ENCODE measurements at regions not wholly inside any gene's neighbourhood (a gene's known extent, or its start where the extent isn't known, plus 50 kb on each side); places are given as distances from the start of the nearest gene placed in this dataset.

GRCh38 chr13:83423861-83424260, 458.4 kb downstream of the SLITRK1 start:
- Histone ChIP-seq H3K9me3 (ENCODE audit: low read depth, low read length) (no peaks in the 10 kb centered on the region), H4K20me1 (ENCODE audit: insufficient read depth, low read length) (no peaks in the 10 kb centered on the region), H2AFZ (ENCODE audit: low read length) (no peak overlapping the region), H3K4me1 (ENCODE audit: insufficient read depth, low read length) (no peaks in the 10 kb centered on the region), H3K4me3 (ENCODE audit: insufficient read depth, low read length) (no peak overlapping the region), H3K79me2 (ENCODE audit: insufficient read depth, low read length) (no peaks in the 10 kb centered on the region), H3K27ac (ENCODE audit: low read depth, low read length) (no peak overlapping the region), H3K4me2 (ENCODE audit: insufficient read depth, low read length) (no peak overlapping the region), H3K36me3 (ENCODE audit: insufficient read depth, low read length) (no peaks in the 10 kb centered on the region), H3K27me3 (ENCODE audit: insufficient read depth, low read length) (no peaks in the 10 kb centered on the region)
- TF ChIP-seq CTCF (IDR thresholded peaks at IDR 0.05; ENCODE audit: extremely low read depth, low read depth, low read length): no peak
- DNase-seq (ENCODE audit: insufficient read length, low spot score, missing footprints): no peak

- no peak overlapping the region for H3K4me2 ChIP-seq (ENCODE audit: insufficient read depth, low read length)
- no peak for TF ChIP-seq CTCF (IDR thresholded peaks at IDR 0.05; ENCODE audit: extremely low read depth, low read depth, low read length)
- no peaks in the 10 kb centered on the region for H3K79me2 ChIP-seq (ENCODE audit: insufficient read depth, low read length)
- H3K27ac ChIP-seq (ENCODE audit: low read depth, low read length): no peak overlapping the region
- no peak overlapping the region for H2AFZ ChIP-seq (ENCODE audit: low read length)
- H3K27me3 ChIP-seq (ENCODE audit: insufficient read depth, low read length): no peaks in the 10 kb centered on the region
- H3K4me3 ChIP-seq (ENCODE audit: insufficient read depth, low read length): no peak overlapping the region
- H3K9me3 ChIP-seq (ENCODE audit: low read depth, low read length): no peaks in the 10 kb centered on the region
- no peaks in the 10 kb centered on the region for H4K20me1 ChIP-seq (ENCODE audit: insufficient read depth, low read length)
- H3K4me1 ChIP-seq (ENCODE audit: insufficient read depth, low read length): no peaks in the 10 kb centered on the region
- no peak for DNase-seq (ENCODE audit: insufficient read length, low spot score, missing footprints)
- no peaks in the 10 kb centered on the region for H3K36me3 ChIP-seq (ENCODE audit: insufficient read depth, low read length)
Observed at GRCh38 chr13:83423381-83423780, 458.9 kb downstream of the SLITRK1 start.

GRCh38 chr13:83414393-83414792, 467.9 kb downstream of the SLITRK1 start:
- no peak for DNase-seq (ENCODE audit: insufficient read length, low spot score, missing footprints)
- Histone ChIP-seq H4K20me1 (ENCODE audit: insufficient read depth, low read length) (no peaks in the 10 kb centered on the region), H2AFZ (ENCODE audit: low read length) (no peak overlapping the region), H3K79me2 (ENCODE audit: insufficient read depth, low read length) (no peaks in the 10 kb centered on the region), H3K4me3 (ENCODE audit: insufficient read depth, low read length) (no peak overlapping the region), H3K27me3 (ENCODE audit: insufficient read depth, low read length) (no peaks in the 10 kb centered on the region), H3K4me1 (ENCODE audit: insufficient read depth, low read length) (no peaks in the 10 kb centered on the region), H3K4me2 (ENCODE audit: insufficient read depth, low read length) (no peak overlapping the region), H3K27ac (ENCODE audit: low read depth, low read length) (no peak overlapping the region), H3K36me3 (ENCODE audit: insufficient read depth, low read length) (no peaks in the 10 kb centered on the region), H3K9me3 (ENCODE audit: low read depth, low read length) (no peaks in the 10 kb centered on the region)
- TF ChIP-seq CTCF (IDR thresholded peaks at IDR 0.05; ENCODE audit: extremely low read depth, low read depth, low read length): no peak

- Histone ChIP-seq H3K36me3 (ENCODE audit: insufficient read depth, low read length) (no peaks in the 10 kb centered on the region), H4K20me1 (ENCODE audit: insufficient read depth, low read length) (no peaks in the 10 kb centered on the region), H3K27ac (ENCODE audit: low read depth, low read length) (no peak overlapping the region), H3K9me3 (ENCODE audit: low read depth, low read length) (no peaks in the 10 kb centered on the region), H2AFZ (ENCODE audit: low read length) (no peak overlapping the region), H3K4me3 (ENCODE audit: insufficient read depth, low read length) (no peak overlapping the region), H3K4me2 (ENCODE audit: insufficient read depth, low read length) (no peak overlapping the region), H3K4me1 (ENCODE audit: insufficient read depth, low read length) (no peaks in the 10 kb centered on the region), H3K27me3 (ENCODE audit: insufficient read depth, low read length) (no peaks in the 10 kb centered on the region), H3K79me2 (ENCODE audit: insufficient read depth, low read length) (no peaks in the 10 kb centered on the region)
- no peak for TF ChIP-seq CTCF (IDR thresholded peaks at IDR 0.05; ENCODE audit: extremely low read depth, low read depth, low read length)
- no peak for DNase-seq (ENCODE audit: insufficient read length, low spot score, missing footprints)
Observed at GRCh38 chr13:83386609-83387008, 495.7 kb downstream of the SLITRK1 start.

Data from osteoblast (primary cell).